Lower leg skin (tissue), 3 donors: ENCODE measurements at regions not wholly inside any gene's neighbourhood (a gene's known extent, or its start where the extent isn't known, plus 50 kb on each side); places are given as distances from the start of the nearest gene placed in this dataset.
"Not testable (repeated sequence)": the region's sequence is repeated elsewhere in the genome, so short reads cannot be mapped to it uniquely, and the experiment has no call there.

Experiments used
- CTCF ChIP-seq, 3 donors: fragments of 450-650 bp; IDR thresholded peaks; one replicate each; pipeline ENCODE4 v1.5.1; 2016; ENCODE audit warnings: antibody characterized with exemption in 3 of 3, mild to moderate bottlenecking in 3 of 3, moderate library complexity in 2 of 3
- POLR2A ChIP-seq, 2 donors: fragments of 450-650 bp; IDR thresholded peaks; one replicate each; pipeline ENCODE4 v1.6.1; 2016 to 2017; ENCODE audit warnings: antibody characterized with exemption in 2 of 2, mild to moderate bottlenecking in 1 of 2, moderate library complexity in 1 of 2

GRCh38 chr4:118574251-118574913, 110.8 kb upstream of the METTL14 start:
- TF ChIP-seq CTCF, POLR2A (IDR thresholded peaks at IDR 0.05): not testable (repeated sequence)
